ENCODE measurements at regions not wholly inside any gene's neighbourhood (a gene's known extent, or its start where the extent isn't known, plus 50 kb on each side); places are given as distances from the start of the nearest gene placed in this dataset.

GRCh38 chr13:74324338-74324737, 190.1 kb upstream of the KLF12 start:
- DNase-seq, result no peak

GRCh38 chr13:74322562-74322961, 188.4 kb upstream of the KLF12 start:
- no peak for DNase-seq

DNA sequence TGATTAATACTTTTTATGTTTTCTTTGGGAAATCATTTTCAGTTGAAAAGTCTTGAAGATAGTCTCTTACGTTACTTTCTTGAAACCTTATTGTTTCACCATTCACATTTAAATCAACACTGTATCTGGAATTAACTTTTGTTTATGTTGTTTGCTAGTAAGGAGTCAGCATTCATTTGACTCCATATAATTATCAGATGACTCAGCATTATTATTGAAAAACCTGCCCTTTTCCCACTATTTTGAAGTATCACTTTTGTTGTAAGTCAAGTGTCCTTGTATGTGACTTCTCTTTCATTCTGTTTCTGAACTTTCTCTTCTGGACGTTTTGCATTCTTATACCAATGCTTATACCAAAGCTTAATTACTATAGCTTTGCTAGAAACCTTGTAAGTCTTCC, 186.1 kb upstream of the KLF12 start:
- DNase-seq, result no peak

GRCh38 chr13:74316547-74316946, 182.3 kb upstream of the KLF12 start:
- no peak for DNase-seq

GRCh38 chr13:74306496-74306895, 172.3 kb upstream of the KLF12 start:
- no peak for DNase-seq

DNA sequence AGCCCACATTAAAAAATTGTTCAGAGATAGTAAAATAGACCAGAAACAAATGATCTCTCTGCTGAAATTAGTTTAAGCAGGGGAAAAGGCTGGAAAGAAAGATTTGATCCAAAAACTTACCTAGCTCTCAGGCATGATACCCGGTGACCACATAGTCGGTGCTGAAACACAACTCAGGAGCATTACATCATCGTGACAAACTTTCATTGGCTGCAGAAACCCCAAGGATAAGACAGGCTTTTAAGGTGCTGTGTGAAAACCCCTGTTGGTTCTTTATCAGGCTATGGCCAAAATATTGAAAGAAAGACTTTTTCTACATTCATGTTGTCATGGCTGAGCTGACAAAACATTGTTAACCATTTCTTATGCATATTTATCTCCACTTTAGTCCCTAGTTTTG, 171.7 kb upstream of the KLF12 start:
- DNase-seq, result no peak

GRCh38 chr13:74301258-74301935, 167.2 kb upstream of the KLF12 start:
- DNase-seq, result no peak

- no peak for DNase-seq
These were observed 166.0 kb upstream of the KLF12 start for GRCh38 chr13:74300162-74300561.

- no peak for DNase-seq
These were observed 165.5 kb upstream of the KLF12 start for GRCh38 chr13:74299721-74300120.

DNA sequence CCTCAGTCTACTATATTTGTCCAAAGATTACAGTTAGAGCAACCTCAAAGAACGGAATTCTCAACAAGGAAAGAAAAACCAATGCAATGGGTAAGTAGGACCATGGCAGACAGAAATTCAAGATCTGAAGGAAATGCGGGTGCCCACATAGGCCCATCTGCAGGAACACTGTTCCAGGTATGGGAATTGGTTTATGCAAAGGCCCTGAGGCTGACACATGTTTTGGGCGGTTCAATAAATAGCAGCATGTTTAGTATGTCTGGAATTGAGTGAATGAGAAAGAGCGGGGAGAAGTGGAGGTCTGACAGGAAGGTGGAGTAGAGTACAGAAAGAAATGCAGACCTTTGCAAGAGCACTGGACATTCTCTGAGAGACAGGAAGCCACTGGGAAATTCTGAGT, 164.7 kb upstream of the KLF12 start:
- no peak for DNase-seq

DNA sequence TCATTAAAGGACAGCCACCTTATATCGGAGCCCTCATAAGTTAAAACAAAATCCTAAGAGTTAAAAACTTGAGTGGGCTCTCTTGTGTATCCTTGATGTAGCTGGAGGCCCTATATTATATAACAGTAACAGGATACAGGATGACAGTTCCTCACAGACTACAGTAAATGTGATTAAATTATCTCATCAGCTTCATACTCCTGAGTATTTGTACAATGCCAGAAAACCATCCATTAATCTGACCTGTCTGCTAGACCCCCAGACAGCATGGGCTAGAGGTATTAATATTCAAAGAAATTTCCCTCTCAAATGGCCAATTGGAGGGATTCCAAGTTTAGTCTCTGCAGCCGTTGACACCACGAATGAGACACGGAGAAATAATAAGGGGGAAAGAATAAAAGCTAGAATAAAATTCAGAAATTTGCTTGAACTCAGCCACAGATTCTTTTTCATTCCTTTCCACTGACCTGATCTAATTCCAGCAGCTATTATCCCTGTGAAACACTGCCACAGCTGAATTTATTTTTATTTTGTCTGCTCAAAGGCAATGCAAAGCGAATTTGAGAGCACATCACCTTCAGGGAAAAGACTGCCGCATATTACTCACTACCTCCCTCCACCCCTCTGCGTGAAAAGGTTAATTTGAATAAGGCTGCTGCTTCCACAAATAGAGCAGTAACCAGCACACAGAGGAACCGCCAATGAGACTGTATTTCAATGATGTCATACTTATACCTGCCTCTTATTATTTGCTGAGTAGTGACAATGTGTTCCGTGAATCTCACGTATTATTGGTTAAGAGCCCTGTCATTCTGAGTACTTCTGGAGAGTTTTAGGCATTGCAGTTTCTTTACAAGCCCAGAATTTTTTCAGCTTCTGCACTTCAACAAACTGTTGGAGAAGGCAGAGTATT, 155.9 kb upstream of the KLF12 start:
- peak; percentile 4 for DNase-seq

GRCh38 chr13:74289107-74289506, 154.9 kb upstream of the KLF12 start:
- no peak for DNase-seq

DNA sequence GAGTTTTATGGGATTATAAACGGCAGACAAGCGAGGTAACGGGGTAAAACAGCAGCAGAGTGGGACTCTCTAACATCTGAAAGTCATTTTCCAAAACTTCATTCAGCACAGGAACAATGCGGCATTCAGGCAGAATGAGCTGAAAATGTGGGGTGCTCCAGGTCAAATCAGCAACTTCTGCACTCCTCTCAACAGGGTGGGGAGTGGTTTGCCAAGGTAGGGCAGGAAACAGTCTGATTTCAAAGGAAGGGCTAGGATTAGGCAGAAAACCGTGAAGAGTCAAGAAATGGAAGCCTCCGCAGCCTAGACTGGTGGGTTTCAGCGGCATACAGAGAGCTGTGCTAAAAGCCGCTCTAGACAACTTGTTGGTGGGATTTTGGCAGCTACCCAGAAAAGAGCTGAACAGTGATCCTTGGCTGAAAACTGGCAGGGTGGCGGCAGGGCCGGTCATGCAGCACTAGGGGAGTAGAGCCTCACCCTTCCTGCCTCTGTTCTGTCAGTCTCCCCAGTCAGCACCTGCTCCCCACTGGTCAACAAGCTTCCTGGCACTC, 154.2 kb upstream of the KLF12 start:
- DNase-seq, result peak; percentile 25

- DNase-seq, result peak; percentile 81
These were observed 153.5 kb upstream of the KLF12 start for GRCh38 chr13:74287724-74288169.

GRCh38 chr13:74280795-74281490, 146.7 kb upstream of the KLF12 start:
- no peak for DNase-seq

DNA sequence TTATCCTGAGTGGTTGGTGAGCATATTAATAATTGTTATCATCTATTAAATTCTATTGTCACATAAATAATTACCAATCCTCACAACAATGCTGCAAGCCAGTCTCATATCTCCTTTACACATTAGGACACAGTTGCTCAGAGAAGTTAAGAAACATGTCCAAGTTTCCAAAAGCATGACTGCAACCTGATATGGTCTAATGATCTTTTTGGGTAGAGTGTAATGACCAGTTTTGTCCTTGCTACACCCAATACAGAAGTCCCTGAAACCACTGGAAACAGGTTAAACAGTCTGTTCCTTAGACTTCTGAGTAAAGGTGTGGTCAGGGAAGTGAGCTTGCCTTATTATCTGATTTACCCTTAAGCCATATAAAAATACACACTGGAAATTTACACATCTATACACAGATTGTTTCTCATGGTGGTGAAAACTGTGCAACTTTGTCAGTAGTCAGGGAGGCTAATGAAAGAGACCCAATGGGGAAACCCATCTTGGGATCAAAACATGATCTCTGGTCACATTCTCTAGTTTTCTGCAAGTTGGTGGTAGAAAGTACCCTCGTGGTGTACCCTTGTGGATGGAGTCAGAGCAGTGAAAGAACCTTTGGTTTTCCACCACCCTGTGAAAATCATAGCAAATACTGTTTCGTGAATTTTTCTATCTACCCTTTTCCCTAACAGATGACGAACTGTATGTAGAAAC, 146.0 kb upstream of the KLF12 start:
- DNase-seq, result no peak

DNA sequence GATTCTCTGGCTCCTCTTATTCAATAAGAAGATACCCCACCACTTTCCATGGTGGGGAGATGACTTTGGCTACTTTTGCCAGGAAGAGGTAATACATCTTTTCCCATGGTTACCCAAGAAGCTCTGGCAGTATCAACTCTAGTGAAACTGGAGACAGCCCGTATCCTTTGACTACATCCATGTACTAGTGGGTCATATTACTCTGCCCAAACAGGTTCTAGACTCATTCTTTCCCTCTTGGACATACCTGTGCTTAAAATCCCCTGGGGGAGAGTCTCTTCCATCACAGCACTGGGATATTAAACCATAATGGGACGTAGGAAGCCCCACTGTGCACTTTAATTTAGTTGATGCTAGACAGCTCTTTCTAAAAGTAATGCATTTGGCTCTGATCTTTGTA, 144.7 kb upstream of the KLF12 start:
- DNase-seq, result no peak

DNA sequence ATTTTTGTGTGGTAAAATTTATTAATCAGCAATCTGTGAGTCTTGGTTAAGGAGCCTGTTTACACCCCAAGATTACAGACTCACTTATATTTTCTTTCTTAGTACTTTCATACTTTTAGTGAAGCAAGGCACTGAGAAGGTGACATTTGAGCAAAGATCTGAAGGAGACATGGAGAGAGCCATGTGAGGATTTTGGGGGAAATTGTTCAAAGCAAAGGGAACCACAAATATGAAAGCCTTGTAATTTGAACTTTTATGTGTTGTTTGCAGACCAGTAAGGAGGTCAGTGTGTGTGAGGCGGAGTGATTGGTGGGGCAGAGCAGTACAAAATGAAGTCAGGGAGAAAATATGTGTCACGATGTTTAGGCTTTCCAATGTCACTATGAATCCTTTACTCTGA, 140.7 kb upstream of the KLF12 start:
- DNase-seq, result no peak

GRCh38 chr13:74273581-74273980, 139.4 kb upstream of the KLF12 start:
- no peak for DNase-seq

- DNase-seq, result no peak
These were observed 138.6 kb upstream of the KLF12 start for GRCh38 chr13:74272826-74273225.

DNA sequence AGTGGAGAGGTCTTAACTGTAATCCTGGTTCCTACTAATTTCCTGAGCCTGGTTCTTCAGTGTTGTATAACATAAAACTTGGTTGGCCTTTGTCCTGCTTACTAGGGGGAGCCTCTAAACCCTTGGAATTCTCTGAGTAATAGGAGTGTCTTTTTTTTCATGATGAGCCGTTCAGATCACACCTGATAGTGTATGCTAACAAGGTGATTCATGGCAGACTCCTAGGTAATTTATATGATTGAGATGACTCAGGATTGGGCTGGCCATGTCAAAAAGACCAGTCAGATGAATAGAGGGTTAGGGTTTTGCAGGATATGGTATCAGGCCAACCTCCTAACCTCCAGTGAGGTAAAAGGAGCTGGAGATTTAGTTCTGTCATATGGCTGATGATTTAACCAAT, 135.8 kb upstream of the KLF12 start:
- DNase-seq, result no peak

- DNase-seq, result no peak
These were observed 132.7 kb upstream of the KLF12 start for GRCh38 chr13:74266861-74267260.

- no peak for DNase-seq
These were observed 132.1 kb upstream of the KLF12 start for GRCh38 chr13:74266309-74266708.

All from NCI-H1694 (cell line).